Coronary artery (tissue), 2 donors: ENCODE measurements at regions not wholly inside any gene's neighbourhood (a gene's known extent, or its start where the extent isn't known, plus 50 kb on each side); places are given as distances from the start of the nearest gene placed in this dataset.

ENCODE experiments used
- DNase-seq: peaks from one replicate; pipeline ENCODE4 v3.0.0-alpha.2; 2017; ENCODE audit warnings: low spot score
- H3K27ac ChIP-seq, 2 donors: fragments of 200-600 bp; sonication (generic); one replicate each; pipeline ENCODE4 v1.5.1; 2016 to 2019
- H3K4me3 ChIP-seq: fragments of 200-600 bp; sonication (generic); 2 replicates; pipeline ENCODE4 v1.5.1; 2016; ENCODE audit warnings: mild to moderate bottlenecking, moderate library complexity
- TF ChIP-seq, protein P1 (sequence below): fragments of 200-600 bp; sonication (generic); IDR thresholded peaks from one replicate; pipeline ENCODE4 v1.5.1; 2019; ENCODE audit warnings: antibody characterized with exemption

DNA sequence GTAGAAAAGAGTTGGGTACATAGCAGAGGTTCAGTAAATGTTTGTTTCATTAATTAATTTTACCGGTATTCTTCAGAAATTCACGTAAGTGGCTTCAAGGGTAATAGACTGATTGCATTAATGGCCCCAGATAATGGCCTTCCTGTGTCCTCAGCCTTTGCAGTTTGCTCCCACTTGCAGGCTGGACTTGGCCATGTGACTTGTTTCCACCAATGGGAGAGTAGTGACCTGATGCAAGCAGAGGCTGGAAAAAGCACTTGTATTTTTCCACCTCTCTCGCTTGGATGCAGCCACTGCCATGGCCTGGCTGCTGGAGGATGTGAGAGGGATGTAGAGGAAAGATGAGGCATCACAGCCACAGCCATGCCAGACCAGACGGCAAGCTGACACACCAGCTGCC lies 480.9 kb downstream of the CDK5RAP2 start:
- no peak for DNase-seq
- TF ChIP-seq, protein P1, sequence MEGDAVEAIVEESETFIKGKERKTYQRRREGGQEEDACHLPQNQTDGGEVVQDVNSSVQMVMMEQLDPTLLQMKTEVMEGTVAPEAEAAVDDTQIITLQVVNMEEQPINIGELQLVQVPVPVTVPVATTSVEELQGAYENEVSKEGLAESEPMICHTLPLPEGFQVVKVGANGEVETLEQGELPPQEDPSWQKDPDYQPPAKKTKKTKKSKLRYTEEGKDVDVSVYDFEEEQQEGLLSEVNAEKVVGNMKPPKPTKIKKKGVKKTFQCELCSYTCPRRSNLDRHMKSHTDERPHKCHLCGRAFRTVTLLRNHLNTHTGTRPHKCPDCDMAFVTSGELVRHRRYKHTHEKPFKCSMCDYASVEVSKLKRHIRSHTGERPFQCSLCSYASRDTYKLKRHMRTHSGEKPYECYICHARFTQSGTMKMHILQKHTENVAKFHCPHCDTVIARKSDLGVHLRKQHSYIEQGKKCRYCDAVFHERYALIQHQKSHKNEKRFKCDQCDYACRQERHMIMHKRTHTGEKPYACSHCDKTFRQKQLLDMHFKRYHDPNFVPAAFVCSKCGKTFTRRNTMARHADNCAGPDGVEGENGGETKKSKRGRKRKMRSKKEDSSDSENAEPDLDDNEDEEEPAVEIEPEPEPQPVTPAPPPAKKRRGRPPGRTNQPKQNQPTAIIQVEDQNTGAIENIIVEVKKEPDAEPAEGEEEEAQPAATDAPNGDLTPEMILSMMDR = no peak
- Histone ChIP-seq H3K27ac (no peak overlapping the region), H3K4me3 (no peak overlapping the region)

DNA sequence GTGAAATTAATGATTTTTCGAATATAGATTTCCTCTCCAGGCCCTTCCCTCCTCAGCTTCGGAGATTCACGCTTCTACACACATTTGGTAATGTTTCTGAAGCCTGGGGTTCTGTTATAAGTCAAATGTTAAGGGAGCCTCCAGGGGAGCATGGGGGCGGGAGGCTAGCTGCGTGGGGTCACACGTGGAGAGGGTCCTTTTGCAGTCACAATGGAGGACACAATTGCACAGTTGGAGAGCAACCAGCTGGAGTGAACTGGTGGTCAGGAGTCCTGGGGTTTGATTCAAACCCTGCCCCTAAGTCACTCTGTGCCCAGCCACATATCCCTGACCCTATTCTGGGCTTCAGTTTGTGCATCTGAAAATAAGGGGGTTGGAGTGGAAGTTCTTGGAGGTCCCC lies 481.4 kb downstream of the CDK5RAP2 start:
- Histone ChIP-seq H3K27ac (no peak overlapping the region), H3K4me3 (no peak overlapping the region)
- DNase-seq = no peak
- TF ChIP-seq, protein P1 = no peak

DNA sequence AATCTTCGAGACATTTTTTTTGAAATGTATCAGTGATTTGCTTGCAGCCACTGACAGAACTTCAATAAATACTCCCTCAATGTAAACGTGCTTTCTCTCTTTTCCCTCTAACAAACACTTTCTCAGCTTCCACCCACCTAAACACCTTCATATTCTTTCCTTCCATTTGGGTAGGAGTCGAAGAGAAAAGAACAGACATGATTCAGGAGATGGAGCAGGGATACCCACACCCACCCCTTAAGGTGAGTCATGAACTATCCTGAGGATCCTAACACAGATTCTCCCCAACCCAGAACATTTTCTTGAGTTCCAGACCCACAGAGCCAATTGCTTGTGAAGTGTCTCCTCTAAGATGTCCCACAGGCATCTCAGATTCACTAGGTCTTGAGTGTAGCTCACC lies 488.8 kb downstream of the CDK5RAP2 start:
- H3K4me3 ChIP-seq = no peak overlapping the region
- TF ChIP-seq, protein P1 = no peak
- H3K27ac ChIP-seq = no peak overlapping the region
- no peak for DNase-seq

DNA sequence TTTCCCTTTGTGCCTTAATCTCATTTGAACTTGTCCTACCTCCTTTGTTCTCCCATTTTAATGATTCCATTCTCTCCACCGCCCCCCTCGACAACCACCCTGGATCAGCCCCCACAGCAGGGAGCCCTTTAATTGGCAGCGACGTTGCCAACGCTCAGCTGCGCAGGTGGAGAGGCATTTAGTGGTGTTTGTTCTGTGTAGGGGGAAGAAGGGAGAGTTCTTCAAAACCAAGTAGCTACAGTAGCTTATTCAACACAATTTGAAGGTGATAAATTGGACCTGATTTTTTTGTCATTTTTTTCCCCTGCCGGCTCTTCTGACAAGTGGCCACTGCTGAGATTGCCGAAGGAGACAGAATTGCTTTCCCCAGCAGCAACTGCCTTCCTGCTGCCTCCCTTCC lies 499.1 kb downstream of the CDK5RAP2 start:
- TF ChIP-seq, protein P1 = no peak
- no peak for DNase-seq

DNA sequence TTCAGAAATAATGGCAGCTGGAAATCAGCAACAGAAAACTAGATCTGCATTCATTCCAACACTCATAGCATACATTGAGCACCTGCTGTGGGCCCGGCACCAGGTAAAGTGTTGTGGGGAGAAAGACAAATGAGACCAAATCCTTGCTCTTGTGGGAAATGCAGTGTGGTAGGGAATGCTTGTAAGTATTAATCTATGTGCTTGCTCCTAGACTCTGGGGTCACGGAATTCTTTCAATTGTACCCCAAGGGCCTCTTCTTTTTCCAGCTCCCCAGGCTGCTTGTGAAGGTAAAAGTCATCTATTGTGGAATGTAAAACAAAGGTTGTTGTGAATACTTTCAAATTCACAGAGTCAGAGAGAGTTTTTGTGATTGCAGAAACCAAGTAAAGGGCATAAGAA lies 501.9 kb downstream of the CDK5RAP2 start:
- Histone ChIP-seq H3K27ac (no peak overlapping the region), H3K4me3 (no peak overlapping the region)
- TF ChIP-seq, protein P1 = no peak
- no peak for DNase-seq

More for the DNA sequence above, 499.1 kb downstream of the CDK5RAP2 start:
- Histone ChIP-seq H3K27ac (no peak overlapping the region), H3K4me3 (no peak overlapping the region)

DNA sequence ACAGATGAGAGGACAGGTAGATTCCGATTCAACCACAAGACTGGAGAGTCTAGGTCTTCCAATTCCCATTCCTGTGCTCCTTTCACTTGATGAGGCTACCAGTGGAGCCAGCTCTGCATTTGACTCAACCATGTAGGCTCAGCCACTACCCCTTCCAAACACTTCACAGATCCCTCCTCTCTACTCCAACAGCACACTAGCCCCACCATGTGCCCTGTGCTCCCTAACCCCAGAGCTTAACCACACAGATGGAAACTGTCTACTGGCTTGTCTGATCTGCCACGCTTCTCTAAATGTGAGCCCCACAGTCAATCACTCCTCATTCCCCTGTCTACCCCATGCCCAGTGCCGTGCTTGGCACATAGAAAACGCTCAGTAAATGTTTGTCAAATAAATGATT lies 508.2 kb downstream of the CDK5RAP2 start:
- H3K27ac ChIP-seq = no peak overlapping the region
- TF ChIP-seq, protein P1 = no peak
- DNase-seq = no peak
- H3K4me3 ChIP-seq = no peak overlapping the region

DNA sequence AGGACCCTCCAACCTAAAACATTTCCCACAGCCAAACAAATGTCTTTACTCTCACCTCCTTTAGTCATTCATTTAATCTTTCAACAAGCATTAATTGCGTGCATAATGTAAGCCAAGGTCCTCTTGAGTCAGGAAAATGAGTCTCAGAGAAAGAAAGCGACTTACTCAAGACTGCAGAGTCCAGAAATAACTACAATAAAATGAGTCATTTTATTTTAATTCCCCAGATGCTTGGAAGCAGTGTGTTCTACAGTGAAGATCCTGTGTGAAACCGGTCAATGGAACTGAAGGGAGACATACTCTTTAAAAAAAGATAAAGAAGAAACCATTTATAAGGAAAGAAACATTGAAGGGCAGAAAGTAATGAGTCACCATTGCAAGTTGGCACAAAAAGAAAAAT lies 513.7 kb downstream of the CDK5RAP2 start:
- DNase-seq = no peak
- Histone ChIP-seq H3K27ac (no peak overlapping the region), H3K4me3 (no peak overlapping the region)
- TF ChIP-seq, protein P1 = no peak
